A549 (cell line): ENCODE measurements at regions not wholly inside any gene's neighbourhood (a gene's known extent, or its start where the extent isn't known, plus 50 kb on each side); places are given as distances from the start of the nearest gene placed in this dataset.

Source experiments
- ATAC-seq, 2 experiments: fragments of 200-7000 bp in 1 of 2; fragments of >200 bp in 1 of 2; cut with Nextera tagmentation in 1 of 2; cut with Tn5 transposase in 1 of 2; 3 replicates each; pipeline versions ENCODE4 v1.8.0 to v1.9.1; 2018 to 2020; ENCODE audit warnings: mild to moderate bottlenecking in 1 of 2, moderate library complexity in 1 of 2
- CTCF ChIA-PET: fragments of 300-600 bp; sonication (Branson Sonifier 250); formaldehyde crosslinking; extraction: SDS; loops from one replicate; lab custom pipeline; 2021; ENCODE audit warnings: antibody characterized with exemption, inconsistent platforms; lab: Yijun Ruan, JAX
- POLR2A ChIA-PET: fragments of 350-600 bp; formaldehyde crosslinking; extraction: SDS; loops from one replicate; lab custom pipeline; 2021; ENCODE audit warnings: antibody characterized with exemption, inconsistent platforms; lab: Yijun Ruan, JAX
- DNase-seq, 2 experiments: peaks; one replicate each; pipeline versions ENCODE4 v3.0.0 to v3.0.0-alpha.2; 2011 to 2016; ENCODE audit warnings: low read depth in 1 of 2, low spot score in 1 of 2
- FAIRE-seq: peaks from 2 replicates; lab custom pipeline; 2011; peaks lifted over from hg19 to GRCh38; lab: Jason Lieb, UNC
- H3K27ac ChIP-seq, 2 experiments: fragments of >200 bp; sonication (Bioruptor Twin); formaldehyde crosslinking; 3 replicates each; pipeline ENCODE4 v1.5.1; 2016 to 2017
- H3K4me1 ChIP-seq: fragments of >200 bp; sonication (Bioruptor Twin); formaldehyde crosslinking; 3 replicates; pipeline ENCODE4 v1.6.1; 2016
- H3K4me2 ChIP-seq: fragments of >200 bp; sonication (Bioruptor Twin); formaldehyde crosslinking; 3 replicates; pipeline ENCODE4 v1.6.1; 2016
- H3K4me3 ChIP-seq: fragments of >200 bp; sonication (Bioruptor Twin); formaldehyde crosslinking; 3 replicates; pipeline ENCODE4 v1.5.1; 2016
- H3K9me3 ChIP-seq: fragments of >200 bp; sonication (Bioruptor Twin); formaldehyde crosslinking; 3 replicates; pipeline ENCODE4 v1.6.1; 2016
- BCL3 ChIP-seq: fragments of >200 bp; sonication (Bioruptor Twin); formaldehyde crosslinking; IDR thresholded peaks from 3 replicates; pipeline ENCODE4 v1.6.1; 2016
- BHLHE40 ChIP-seq: IDR thresholded peaks from 2 replicates; pipeline ENCODE4 v1.6.1; 2012; ENCODE audit warnings: low read depth, low read length, inconsistent platforms
- CHD2 ChIP-seq: fragments of 150-350 bp; IDR thresholded peaks from 2 replicates; pipeline ENCODE4 v1.6.1; 2014; ENCODE audit warnings: low read length; ENCODE audit not compliant: partially characterized antibody
- CTCF ChIP-seq: fragments of >200 bp; sonication (Bioruptor Twin); formaldehyde crosslinking; IDR thresholded peaks from 3 replicates; pipeline ENCODE4 v1.5.1; 2016
- EHF ChIP-seq: fragments of 250-450 bp; sonication (Bioruptor Pico); IDR thresholded peaks from 2 replicates; pipeline ENCODE4 v1.5.0; 2020; ENCODE audit warnings: mild to moderate bottlenecking
- FOSB ChIP-seq: fragments of 250-450 bp; sonication (Bioruptor Pico); IDR thresholded peaks from 2 replicates; pipeline ENCODE4 v1.5.0; 2020; ENCODE audit warnings: mild to moderate bottlenecking, moderate library complexity
- FOSL2 ChIP-seq, 2 experiments: fragments of 450-650 bp in 1 of 2; fragments of >200 bp in 1 of 2; sonication (Bioruptor Twin) in 1 of 2; formaldehyde crosslinking; IDR thresholded peaks; 2 replicates each; pipeline versions ENCODE4 v1.5.0 to v1.6.1; 2016 to 2020; ENCODE audit warnings: mild to moderate bottlenecking in 1 of 2, moderate library complexity in 1 of 2
- HDAC2 ChIP-seq: fragments of 200-600 bp; sonication (generic); IDR thresholded peaks from 2 replicates; pipeline ENCODE4 v1.6.1; 2016
- HOXB5 ChIP-seq: fragments of 250-450 bp; sonication (Bioruptor Pico); IDR thresholded peaks from 2 replicates; pipeline ENCODE4 v1.5.0; 2020; ENCODE audit warnings: mild to moderate bottlenecking, moderate library complexity
- KDM5A ChIP-seq: fragments of 200-600 bp; sonication (generic); IDR thresholded peaks from 2 replicates; pipeline ENCODE4 v1.6.1; 2016; ENCODE audit warnings: antibody characterized with exemption, mild to moderate bottlenecking
- MAZ ChIP-seq: fragments of 150-350 bp; IDR thresholded peaks from 2 replicates; pipeline ENCODE4 v1.6.1; 2014; ENCODE audit warnings: antibody characterized with exemption, low read depth, low read length, borderline replicate concordance
- NFE2L2 ChIP-seq: fragments of 150-350 bp; conservative IDR thresholded peaks from 2 replicates; pipeline ENCODE4 v1.6.1; 2014; ENCODE audit warnings: low read length
- NPAS2 ChIP-seq: fragments of 250-450 bp; sonication (Bioruptor Pico); IDR thresholded peaks from 2 replicates; pipeline ENCODE4 v1.8.0; 2022; ENCODE audit warnings: mild to moderate bottlenecking, moderate library complexity, borderline replicate concordance
- NR3C1 ChIP-seq: fragments of >200 bp; sonication (Bioruptor Twin); formaldehyde crosslinking; IDR thresholded peaks from 3 replicates; pipeline ENCODE4 v1.6.1; 2017
- PBX3 ChIP-seq: IDR thresholded peaks from 2 replicates; pipeline ENCODE4 v1.6.1; 2012
- PHF8 ChIP-seq: fragments of 200-600 bp; sonication (generic); IDR thresholded peaks from 2 replicates; pipeline ENCODE4 v1.6.1; 2016; ENCODE audit warnings: low read depth, mild to moderate bottlenecking, antibody characterized with exemption, moderate library complexity, borderline replicate concordance
- POLR2A ChIP-seq: IDR thresholded peaks from 2 replicates; pipeline ENCODE4 v1.6.1; 2012; ENCODE audit warnings: mild to moderate bottlenecking, low read length
- RAD21 ChIP-seq, 2 experiments: fragments of >200 bp in 1 of 2; sonication (Bioruptor Twin) in 1 of 2; formaldehyde crosslinking in 1 of 2; IDR thresholded peaks in 1 of 2; conservative IDR thresholded peaks in 1 of 2; 2 replicates in 1 of 2; 3 replicates in 1 of 2; pipeline ENCODE4 v1.6.1; 2012 to 2018; ENCODE audit warnings: inconsistent platforms in 1 of 2
- RCOR1 ChIP-seq: fragments of 150-350 bp; IDR thresholded peaks from 2 replicates; pipeline ENCODE4 v1.6.1; 2014; ENCODE audit warnings: antibody characterized with exemption, low read length, low read depth
- REST ChIP-seq: fragments of 200-600 bp; sonication (generic); IDR thresholded peaks from 2 replicates; pipeline ENCODE4 v1.6.1; 2016; ENCODE audit warnings: antibody characterized with exemption, mild to moderate bottlenecking, moderate library complexity
- RFX5 ChIP-seq: fragments of 450-650 bp; IDR thresholded peaks from 2 replicates; pipeline ENCODE4 v1.7.1; 2014; ENCODE audit warnings: antibody characterized with exemption, mild to moderate bottlenecking, moderate library complexity
- RNF2 ChIP-seq: fragments of 200-600 bp; sonication (generic); IDR thresholded peaks from 2 replicates; pipeline ENCODE4 v1.6.1; 2016; ENCODE audit warnings: low read depth, mild to moderate bottlenecking, antibody characterized with exemption, moderate library complexity, borderline replicate concordance
- SMC3 ChIP-seq: fragments of >200 bp; sonication (Bioruptor Twin); formaldehyde crosslinking; IDR thresholded peaks from 3 replicates; pipeline ENCODE4 v1.6.1; 2018; ENCODE audit warnings: inconsistent platforms
- SREBF2 ChIP-seq: fragments of 450-650 bp; IDR thresholded peaks from 2 replicates; pipeline ENCODE4 v1.6.1; 2014; ENCODE audit warnings: mild to moderate bottlenecking, moderate library complexity
- TFCP2L1 ChIP-seq: fragments of 250-450 bp; sonication (Bioruptor Pico); IDR thresholded peaks from 2 replicates; pipeline ENCODE4 v1.5.0; 2021; ENCODE audit warnings: mild to moderate bottlenecking
- TP53 ChIP-seq: fragments of 250-450 bp; sonication (Bioruptor Pico); IDR thresholded peaks from 2 replicates; pipeline ENCODE4 v1.5.0; 2021; ENCODE audit warnings: mild to moderate bottlenecking, moderate library complexity
- USF2 ChIP-seq: fragments of 450-650 bp; IDR thresholded peaks from 2 replicates; pipeline ENCODE4 v1.6.1; 2014; ENCODE audit warnings: antibody characterized with exemption
- ZC3H11A ChIP-seq: fragments of 450-650 bp; IDR thresholded peaks from 2 replicates; pipeline ENCODE4 v1.6.1; 2014; ENCODE audit warnings: antibody characterized with exemption, mild to moderate bottlenecking
- WGBS: methylation state at CpG from one replicate; pipeline ENCODE4 v1.1.6; 2017; ENCODE audit errors: missing lambda C conversion rate; 5-methylcytosine and 5-hydroxymethylcytosine counted together

- H3K4me1 ChIP-seq: peaks cover 14% of the 10 kb centered on the region; the same call in 2 of the 3 replicates
- ChIA-PET POLR2A (no interaction called here), CTCF (interaction anchor here (1.1 kb wide), 1 partner anchor 58 kb away, joined by 3 read pairs; no protein-coding TSS in a partner anchor)
- H3K4me2 ChIP-seq: no peak overlapping the region
- no peak overlapping the region for H3K27ac ChIP-seq
- ATAC-seq (no peak), FAIRE-seq (no peak), DNase-seq (no peak)
- TF ChIP-seq SMC3 (no peak), EHF (no peak), FOSB (CRISPR knock-in tag) (no peak), KDM5A (no peak), RAD21 (conservative IDR thresholded peaks at IDR 0.05 in 1 of 2, IDR thresholded peaks at IDR 0.05 in 1 of 2) (no peak), CHD2 (no peak), RCOR1 (no peak), PBX3 (no peak), HDAC2 (no peak), PHF8 (no peak), BHLHE40 (no peak), TP53 (no peak), ZC3H11A (no peak), NPAS2 (CRISPR knock-in tag) (no peak), RNF2 (no peak), BCL3 (no peak)
- WGBS: 95% methylated on average over 9 of the region's 9 CpGs
- peaks cover 16% of the 10 kb centered on the region for H3K9me3 ChIP-seq
- no peak overlapping the region for H3K4me3 ChIP-seq
Measured at GRCh38 chr5:142531977-142532780, 153.7 kb downstream of the FGF1 start.

- CTCF ChIA-PET: interaction anchor here (0.6 kb wide), 1 partner anchor 739 kb away, joined by 3 read pairs; no protein-coding TSS in a partner anchor
- TF ChIP-seq FOSL2 (IDR thresholded peaks at IDR 0.05) (no peak), FOSL2 (CRISPR knock-in tag; IDR thresholded peaks at IDR 0.05) (no peak), RFX5 (no peak), BHLHE40 (no peak), USF2 (no peak), NFE2L2 (no peak), POLR2A (no peak), TFCP2L1 (no peak), PBX3 (no peak), HOXB5 (CRISPR knock-in tag) (no peak), SMC3 (no peak), MAZ (no peak), REST (no peak), SREBF2 (no peak), CTCF (no peak), HDAC2 (no peak), NR3C1 (no peak)
Measured at GRCh38 chr5:142530904-142531303, 155.0 kb downstream of the FGF1 start.

More at GRCh38 chr5:142530904-142531303, 155.0 kb downstream of the FGF1 start:
- Histone ChIP-seq H3K4me1 (peaks cover 14% of the 10 kb centered on the region; the same call in 2 of the 3 replicates), H3K4me3 (no peak overlapping the region), H3K27ac (no peak overlapping the region), H3K4me2 (no peak overlapping the region), H3K9me3 (peaks cover 16% of the 10 kb centered on the region)
- no peak for ATAC-seq
- DNase-seq: no peak
- WGBS: 92% methylated on average over 4 of the region's 4 CpGs
- no peak for FAIRE-seq
- POLR2A ChIA-PET: no interaction called here
